Iris pigment epithelial cell (primary cell): ENCODE measurements at regions not wholly inside any gene's neighbourhood (a gene's known extent, or its start where the extent isn't known, plus 50 kb on each side); places are given as distances from the start of the nearest gene placed in this dataset.
A peak's percentile ranks its signal among the peaks of the same experiment; 100 is the strongest.

Source experiments
- DNase-seq: peaks from one replicate; pipeline ENCODE4 v3.0.0-alpha.2; 2011; ENCODE audit warnings: low read depth

DNA sequence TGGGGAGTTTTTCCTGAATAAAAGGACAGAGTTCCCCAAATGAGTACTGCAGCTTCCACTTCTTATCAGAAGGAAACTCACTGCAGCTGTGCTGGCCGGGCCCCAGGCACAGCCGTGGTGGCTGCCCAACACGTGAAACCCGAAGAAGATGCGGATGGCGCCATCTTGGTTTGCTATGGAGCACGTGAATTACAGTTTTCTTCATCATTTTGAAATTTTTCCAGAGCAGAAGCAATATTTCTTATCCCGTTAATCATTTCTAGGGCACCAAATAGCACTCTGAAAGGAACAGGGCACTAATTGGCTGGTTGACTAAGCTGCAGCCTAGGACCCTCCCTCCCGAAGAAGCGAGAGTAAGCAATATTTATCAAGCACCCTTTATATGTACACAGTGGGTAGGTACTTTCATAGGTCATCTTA, 63.2 kb upstream of the EPS8L3 start:
- no peak for DNase-seq

DNA sequence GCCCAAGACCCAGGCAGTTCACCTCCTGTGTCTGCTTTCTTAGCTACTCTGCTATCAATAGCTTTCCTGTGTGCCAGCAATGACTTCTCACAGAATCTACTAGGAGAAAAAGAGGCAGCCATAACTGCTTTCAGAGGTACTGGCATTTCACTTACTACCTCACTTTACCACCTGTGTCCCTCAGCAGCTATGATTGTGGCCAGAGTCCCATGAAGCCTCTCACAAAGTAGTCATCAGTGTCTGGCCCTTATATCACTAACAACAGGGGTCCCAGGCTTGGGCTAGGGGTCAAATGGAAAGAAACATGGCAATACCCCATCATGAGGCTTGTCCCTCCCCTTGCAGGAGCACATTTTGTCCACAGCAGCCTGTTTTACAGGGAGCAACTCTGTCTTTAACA, 62.7 kb upstream of the EPS8L3 start:
- DNase-seq, result no peak

DNA sequence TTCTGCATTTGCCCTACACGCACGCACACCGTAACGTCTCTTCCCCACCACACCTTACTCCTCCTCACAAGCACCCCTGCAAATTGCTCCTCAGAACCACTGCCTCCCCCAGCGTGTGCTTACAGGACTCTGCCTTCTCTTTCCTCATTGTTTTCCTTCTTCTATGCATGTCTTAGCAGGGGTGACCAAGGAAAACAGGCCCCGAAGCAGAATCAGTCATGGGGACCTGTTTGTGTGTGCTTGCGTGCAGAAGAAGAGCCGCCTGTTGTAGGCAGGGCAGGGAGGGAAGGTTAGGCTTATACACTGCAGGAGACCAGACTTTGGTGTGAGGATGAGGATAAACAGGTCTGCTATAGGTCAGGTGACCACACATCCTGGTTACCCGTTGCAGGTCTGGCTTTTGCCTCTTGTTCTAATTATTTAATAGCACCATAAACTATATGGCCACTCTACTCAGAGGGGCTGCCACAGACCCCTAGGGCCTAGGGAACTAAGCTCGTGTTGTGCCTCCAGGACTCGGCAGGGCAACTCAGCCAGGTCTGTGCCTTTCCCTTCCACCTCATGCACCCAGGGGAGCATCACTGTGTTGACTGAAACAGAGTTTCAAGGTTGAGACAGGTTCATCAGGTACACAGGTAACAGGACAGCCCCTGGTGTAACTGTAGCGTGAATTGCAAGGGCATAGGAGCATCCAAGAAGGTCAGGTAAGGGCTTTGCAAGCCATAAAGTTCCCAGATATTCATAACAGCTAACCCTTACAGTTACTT, 60.8 kb upstream of the EPS8L3 start:
- no peak for DNase-seq

DNA sequence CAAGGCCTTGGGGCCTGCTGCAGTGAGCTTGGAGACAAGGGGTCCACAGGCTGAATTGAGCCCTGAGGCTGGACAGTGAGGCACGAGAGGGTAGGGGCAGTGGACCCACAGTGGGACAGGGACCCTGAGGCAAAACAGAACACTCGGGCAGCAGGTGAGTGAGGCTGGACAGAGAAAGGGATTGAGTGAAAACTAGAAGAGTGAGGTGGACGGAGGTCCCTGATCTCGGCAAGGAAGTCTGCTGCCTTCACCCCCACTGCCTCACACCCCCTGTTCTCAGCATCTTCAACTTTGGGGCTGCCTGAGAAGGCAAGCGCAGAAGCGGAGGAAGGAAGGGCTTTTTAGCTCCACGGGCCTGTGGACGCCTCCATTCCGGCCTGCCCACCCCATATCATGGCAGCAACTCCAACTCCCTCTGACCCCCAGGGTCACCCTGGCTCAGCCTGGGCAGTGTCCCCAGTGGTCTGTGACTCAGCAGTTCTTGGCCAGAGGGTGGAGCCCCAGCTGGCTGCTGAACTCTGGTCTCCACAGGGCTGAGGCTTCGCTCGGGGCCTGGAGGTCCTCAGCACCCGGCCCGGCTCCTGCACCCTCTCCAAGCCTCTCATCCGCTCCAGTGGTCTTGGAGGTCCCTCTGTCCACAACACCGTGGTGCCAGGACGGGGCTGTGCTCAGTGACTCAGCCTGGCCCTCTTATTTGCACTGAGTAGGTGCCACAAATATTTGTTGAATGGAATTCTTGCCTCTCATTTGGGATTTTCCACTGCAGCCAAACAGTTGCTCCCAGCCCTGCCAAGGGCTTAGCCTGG, 60.0 kb upstream of the EPS8L3 start:
- DNase-seq, result peak; percentile 24

DNA sequence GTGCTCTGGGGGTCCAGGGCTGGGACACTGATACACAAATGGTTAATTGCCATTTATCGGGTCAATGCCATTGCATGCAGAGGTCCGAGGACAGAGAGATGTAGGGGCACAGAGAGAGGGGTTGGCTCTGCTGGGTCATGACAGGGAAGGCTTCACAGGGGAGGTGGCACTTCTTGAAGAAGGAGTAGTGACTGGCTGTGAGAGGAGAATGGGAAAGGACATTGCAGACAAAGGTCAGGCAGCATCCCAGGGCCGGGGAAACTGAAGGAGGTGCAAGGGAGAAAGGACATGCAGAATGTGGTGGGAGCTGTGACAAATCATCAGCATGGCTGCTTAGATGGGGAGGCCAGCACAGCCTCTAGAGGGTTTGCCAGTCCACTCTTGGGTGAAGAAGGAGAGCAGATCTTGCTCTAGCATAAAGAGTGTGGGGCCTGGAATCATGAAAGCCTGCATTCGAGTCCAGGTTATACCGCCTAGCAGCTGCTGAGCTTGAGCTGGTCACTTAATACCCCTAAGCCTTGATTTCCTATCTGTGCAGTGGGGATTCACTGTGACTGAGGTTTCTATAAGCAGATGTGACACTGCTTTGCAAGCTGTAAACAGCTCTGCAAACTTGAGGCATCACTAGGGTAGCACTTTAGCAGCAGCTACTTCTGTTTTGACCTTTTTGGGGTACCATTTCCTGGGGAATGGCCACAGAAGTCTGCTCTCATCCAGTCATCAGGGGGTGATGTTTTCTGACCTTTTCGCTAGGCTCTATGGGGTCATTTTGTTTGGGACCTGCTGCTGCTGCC, 59.2 kb upstream of the EPS8L3 start:
- DNase-seq, result no peak

DNA sequence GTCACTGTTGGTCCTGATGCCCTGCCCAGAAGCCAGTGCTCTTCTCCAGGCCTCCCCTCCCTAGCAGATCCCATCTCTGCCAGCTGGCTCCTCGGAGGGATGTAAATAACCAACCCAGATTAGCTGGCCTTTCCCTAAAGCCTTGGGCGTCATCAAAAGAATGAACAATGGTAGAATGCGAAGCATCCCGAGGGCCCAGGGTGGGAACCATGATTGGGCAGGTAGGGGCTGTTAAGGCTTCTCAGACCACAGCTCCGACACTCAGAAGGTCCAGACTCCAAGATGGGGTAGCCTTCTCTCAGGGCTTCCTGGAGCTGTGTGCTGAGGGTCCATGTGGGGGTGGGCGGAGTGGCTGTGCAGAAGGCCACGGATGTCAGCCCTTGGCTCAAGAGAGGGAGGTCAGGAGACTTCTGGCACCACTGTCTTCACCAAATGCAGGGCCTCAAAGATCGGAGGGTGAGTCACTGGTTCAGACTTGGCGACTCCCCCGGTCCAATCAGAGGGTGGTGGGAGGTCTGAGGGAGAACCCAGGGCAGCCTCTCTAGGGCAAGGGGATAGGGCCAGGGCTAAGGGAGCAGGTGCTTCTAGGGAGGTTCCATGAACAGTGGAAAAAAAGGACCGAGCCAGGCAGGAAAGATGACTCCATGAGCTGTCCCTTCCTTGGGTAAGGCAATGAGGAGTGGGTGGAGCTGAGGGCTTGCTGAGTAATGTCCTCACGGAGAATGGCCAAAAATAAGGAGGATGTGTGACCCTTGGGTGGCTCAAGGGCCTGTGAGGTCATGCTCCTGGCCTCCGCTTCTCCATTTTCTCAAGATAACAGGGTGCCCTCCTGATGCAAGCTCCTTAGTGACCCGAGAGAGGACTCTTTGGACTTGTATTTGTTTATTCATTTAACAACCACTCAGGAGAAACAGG, 58.4 kb upstream of the EPS8L3 start:
- peak; percentile 58 for DNase-seq

DNA sequence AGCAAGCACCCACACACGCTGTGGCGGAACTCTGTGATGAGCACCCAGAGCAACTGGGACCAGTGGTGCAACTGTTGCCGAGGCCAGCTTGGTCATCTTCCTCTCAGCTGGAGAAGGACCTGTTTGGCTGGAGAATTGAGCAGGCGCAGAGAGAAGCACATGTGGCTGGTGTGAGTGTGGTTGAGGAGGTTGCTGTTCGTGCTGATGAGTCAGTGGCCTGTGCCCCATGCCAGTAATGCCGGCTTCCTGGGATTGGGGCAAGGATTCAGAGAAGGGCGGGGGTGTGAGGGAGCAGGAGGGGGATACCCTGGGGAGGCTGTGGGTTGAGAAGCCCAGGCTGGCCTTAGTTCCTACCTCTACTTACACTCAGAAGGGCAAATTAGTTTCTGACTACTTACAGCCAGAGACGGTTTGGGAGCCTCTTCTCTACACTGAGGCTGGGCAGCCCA, 57.5 kb upstream of the EPS8L3 start:
- peak; percentile 90 for DNase-seq

DNA sequence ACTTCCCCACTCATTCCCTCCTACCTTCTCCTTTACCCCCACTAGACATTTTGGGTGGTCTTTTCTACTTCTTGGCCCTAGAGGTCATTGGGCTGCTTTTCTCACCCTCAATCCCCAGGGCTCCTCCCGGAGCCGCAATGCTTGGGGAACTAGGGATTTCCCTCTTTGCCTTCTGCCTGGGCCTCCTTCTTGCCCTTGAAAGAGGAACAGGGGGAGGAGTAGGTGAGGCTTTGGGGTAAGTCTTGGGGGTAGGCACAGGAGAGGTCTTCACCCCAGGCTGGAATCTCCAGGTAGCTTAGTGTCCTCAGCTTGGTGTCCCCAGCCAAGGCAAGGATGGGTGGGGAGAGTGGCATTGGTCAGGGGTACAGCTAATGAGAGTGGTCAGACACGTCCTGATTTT, 56.2 kb upstream of the EPS8L3 start:
- no peak for DNase-seq

DNA sequence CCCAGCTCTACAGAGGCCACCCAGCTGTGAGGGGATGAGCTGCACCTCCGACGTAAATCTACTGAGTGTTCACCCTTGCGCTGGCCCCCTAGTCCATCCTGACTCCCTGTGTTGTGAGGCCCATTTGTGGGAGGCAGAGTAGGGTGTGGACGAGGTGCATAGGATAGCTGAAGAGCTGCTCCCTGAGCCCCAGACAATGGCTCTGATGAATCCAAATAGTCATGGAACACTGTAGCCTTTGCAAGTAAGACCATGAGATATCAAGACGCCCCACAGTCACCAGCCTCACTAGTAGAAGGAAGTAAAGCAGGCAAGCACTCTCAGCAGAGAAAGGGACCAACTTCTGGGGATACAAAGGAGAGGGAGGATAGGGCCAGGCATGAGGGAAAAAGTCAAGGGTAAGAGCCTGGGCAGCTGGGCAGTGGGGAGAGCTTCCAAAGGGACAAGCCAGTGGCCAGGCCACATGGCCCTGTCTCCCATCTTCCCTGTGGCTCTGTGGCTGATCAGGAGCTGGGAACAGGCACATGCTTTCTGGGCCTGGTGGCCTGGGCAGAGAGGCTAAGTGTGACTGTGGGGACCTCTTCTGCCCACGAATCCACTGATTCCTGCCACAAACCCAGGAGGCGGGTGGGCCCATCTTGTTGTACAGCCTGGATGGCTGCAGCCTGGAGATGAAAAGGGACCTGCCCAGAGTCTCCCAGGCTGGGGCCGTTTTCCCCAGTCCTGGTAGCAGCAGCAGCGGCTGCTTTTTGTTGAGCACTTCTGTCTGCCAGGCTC, 55.5 kb upstream of the EPS8L3 start:
- no peak for DNase-seq

DNA sequence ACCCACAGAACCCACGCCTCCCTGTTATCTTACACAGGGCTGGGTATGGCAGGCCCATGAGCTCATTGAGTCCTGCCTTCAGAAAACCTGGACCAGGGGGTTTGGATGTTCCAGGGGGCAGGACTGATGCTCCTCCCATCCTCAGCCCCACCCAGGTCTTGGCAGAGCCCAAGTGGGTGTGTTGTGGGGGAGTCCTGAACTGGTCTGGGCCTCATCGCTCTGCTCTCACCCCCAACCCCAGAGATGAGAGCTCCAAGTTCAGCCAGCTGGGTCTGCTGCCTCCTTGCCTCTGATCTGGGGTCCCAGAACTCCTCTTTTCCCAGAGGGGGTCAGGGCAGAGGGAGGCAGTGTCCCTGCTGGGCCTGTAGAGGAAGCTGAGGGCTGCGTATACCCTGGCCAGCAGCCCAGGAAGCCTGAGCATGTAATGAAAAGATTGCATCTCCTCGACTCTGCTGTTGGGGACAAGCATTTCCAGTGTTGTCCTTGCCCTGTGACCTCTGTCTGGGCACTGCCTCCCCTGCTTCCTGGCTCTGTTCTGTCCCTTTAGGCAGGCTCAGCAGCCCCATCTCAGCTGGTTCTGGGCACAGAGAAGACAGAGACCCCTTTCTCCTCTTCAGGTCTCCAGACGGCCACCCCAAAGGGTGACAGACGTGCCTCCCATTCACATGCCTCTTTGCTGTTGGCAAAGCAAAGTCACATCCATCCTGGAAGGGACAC, 54.7 kb upstream of the EPS8L3 start:
- no peak for DNase-seq

DNA sequence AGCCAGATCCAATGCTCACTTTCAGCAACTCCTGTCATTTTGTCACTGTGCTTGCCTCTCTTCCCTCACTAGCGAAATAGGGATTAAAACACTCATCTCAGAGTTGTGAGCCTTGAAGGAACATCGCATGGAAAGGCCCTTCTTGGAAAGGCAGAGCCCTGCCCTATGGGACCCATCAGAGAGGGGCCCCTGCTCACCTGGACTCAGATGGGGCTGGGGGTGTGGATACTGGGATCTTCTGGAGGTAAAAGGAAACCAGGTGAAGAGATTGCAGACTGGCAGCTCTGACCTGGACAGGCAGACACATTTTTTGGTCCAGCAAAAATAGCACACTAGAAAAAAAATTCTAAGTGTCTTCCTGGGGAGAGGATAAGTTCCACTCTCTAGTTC, 54.2 kb upstream of the EPS8L3 start:
- no peak for DNase-seq

DNA sequence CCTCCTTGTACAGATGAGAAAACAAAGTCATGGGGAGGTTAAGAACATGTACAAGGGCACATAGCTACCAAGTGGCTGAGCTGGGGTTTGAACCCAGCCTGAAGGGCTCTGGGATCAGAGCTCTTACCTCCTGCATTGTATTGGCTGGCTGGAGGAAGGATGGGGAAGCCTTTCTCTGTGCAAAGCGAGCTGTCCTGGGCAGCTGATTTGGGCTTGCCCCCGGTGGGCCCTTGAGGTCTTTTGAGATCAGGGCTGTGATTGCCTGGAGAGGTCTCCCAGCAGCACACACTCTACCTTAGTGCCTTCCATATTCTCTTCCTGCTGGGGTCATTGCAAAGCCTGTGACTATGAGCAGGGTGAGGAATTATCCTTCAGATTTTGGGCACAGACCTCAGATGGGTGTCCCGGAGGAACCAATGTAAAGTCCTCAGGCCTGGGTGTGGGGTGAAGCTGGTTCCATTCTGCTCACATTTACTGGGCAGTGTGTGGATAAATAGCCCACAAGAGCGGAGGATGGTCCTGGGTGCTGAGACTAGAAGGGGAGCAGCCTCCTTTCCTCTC, 53.3 kb upstream of the EPS8L3 start:
- no peak for DNase-seq

DNA sequence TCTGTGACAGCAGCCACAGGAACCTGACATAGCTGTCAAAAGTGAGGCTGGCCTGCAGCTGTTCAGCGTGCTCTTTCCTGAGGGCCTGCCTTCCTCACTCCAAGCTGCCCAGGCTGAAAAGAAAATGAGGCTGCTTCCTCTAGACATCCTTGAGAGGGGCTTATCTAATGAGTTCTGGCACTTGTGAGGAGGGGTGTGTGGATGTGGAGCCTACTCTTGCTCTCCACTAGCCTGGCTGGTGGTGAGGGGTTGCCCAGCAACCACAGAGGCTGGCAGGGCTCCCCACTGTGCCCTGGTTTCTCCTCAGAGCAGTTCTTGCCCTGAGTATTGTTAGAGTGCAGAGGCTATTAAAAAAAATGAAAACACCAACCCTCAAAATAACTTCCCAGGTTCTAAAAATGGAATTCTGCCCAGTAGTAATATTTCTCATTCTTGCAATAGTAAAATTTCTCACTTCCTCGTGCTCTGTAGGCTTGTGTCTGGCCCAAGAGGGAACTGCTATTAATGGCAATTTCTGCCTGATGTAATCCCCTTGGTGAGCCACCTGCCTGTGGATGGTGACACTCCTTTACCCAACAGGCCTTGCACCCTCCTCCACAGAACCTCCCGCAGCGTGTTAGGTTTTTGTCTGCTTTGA, 52.6 kb upstream of the EPS8L3 start:
- no peak for DNase-seq

DNA sequence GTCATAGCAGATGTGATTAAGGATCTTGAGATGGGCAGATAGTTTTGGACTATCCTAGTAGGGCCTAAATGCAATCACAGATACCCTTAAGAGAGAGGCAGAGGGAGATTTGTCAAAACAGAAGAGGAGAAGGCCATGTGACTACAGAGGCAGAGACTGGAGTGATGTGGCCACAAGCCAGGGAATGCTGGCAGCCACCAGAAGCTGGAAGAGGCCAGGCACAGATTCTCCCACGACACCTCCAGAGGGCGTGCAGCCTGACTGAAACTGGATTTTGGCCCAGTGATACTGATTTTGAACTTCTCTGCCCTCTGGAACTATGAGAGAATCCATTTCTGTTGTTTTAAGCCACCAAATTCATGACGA, 52.1 kb upstream of the EPS8L3 start:
- DNase-seq, result no peak

DNA sequence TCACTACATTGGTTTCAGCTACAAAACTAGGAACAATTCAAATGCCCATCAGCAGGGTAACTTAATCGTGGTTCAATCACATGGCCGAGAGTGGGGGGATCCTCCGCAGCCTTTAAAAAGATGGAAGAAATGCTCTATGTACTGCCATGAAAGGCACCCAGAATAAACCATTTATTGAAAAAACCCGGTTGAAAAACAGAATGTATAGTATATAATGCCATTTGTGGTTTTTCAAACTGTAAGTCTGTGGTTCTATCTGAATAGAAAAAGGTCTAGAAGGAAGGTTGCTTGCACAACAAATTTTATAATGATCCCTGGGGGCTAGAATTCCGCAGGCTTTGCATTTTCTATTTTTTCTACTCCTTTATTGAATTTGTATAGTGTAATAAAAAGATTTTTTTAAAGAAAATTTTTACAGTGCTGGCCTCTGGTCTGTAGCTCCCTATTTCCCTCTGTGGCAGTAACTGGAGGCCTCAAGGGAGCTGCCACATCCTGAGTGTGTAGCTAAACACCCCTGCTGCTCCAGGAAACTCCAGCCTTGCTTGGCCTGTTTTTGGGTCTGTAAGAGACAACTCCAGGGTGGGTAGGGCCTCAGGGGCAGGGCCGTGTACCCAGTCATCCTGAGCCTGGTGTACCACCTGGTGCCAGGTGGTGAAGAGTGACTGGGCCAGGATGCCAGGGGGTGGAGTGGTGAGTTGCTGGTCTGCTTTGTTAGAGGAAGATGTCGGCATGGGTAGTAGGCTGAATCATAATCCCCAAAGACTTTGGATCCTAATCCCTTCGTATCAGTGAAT, 51.5 kb upstream of the EPS8L3 start:
- no peak for DNase-seq

DNA sequence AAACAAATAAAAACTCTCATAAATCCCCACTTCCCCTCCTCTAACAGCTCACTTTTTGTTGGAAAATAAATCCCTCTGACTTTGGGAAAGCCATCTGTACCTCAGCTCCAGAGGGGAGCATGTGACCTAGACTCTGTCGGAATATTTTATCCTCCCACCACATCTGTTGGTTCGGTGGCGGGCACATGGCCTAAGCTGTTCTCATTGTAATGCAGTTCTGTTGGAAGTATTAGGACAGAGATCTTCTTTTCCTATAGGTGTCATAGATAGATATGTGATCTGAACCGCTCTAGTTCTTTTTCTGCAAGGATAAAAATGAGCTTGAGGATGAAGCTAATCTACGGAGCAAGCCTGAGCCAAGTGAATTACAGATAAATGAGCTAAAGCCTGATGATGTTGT, 50.5 kb upstream of the EPS8L3 start:
- DNase-seq, result no peak
